Mammary epithelial cell (primary cell): ENCODE measurements at regions not wholly inside any gene's neighbourhood (a gene's known extent, or its start where the extent isn't known, plus 50 kb on each side); places are given as distances from the start of the nearest gene placed in this dataset.

ENCODE experiments used
- EZH2 ChIP-seq: IDR thresholded peaks from 2 replicates; pipeline ENCODE4 v1.6.1; 2012; ENCODE audit warnings: low read length, inconsistent platforms, borderline replicate concordance
- TF ChIP-seq, protein P1 (sequence below), 2 donors: IDR thresholded peaks in 1 of 2; conservative IDR thresholded peaks in 1 of 2; 2 replicates each; pipeline ENCODE4 v1.5.1; 2011 to 2012; ENCODE audit warnings: inconsistent platforms in 2 of 2, low read length in 2 of 2, mild to moderate bottlenecking in 2 of 2, control low read depth in 1 of 2, low read depth in 1 of 2; ENCODE audit not compliant: insufficient read depth in 1 of 2; ENCODE audit errors: extremely low read depth in 1 of 2

DNA sequence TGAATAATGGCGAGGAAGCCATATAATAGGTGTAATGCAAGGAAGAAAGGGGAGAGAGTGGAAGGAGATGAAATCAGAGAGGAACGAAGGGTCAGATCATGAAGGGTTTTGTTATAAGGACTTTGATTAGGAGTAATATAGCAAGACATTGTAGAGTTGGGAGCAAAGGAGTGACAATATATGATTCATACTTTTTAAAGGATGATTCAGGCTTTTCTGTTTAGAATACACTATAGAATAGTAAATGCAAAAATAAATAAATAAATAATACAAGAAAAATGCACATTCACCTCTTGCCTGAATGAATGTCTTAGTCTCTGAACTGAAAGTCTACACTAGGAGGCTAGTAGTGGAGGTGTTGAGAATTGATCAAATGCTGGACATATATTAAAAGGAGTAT, 1524.4 kb upstream of the AGA start:
- TF ChIP-seq EZH2: no peak
- TF ChIP-seq, protein P1, sequence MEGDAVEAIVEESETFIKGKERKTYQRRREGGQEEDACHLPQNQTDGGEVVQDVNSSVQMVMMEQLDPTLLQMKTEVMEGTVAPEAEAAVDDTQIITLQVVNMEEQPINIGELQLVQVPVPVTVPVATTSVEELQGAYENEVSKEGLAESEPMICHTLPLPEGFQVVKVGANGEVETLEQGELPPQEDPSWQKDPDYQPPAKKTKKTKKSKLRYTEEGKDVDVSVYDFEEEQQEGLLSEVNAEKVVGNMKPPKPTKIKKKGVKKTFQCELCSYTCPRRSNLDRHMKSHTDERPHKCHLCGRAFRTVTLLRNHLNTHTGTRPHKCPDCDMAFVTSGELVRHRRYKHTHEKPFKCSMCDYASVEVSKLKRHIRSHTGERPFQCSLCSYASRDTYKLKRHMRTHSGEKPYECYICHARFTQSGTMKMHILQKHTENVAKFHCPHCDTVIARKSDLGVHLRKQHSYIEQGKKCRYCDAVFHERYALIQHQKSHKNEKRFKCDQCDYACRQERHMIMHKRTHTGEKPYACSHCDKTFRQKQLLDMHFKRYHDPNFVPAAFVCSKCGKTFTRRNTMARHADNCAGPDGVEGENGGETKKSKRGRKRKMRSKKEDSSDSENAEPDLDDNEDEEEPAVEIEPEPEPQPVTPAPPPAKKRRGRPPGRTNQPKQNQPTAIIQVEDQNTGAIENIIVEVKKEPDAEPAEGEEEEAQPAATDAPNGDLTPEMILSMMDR (conservative IDR thresholded peaks at IDR 0.05 in 1 of 2, IDR thresholded peaks at IDR 0.05 in 1 of 2; ENCODE audit: extremely low read depth in 1 of 2, insufficient read depth in 1 of 2, low read depth in 1 of 2, low read length in 2 of 2): no peak
